SU-DHL-6 (cell line): ENCODE measurements at regions not wholly inside any gene's neighbourhood (a gene's known extent, or its start where the extent isn't known, plus 50 kb on each side); places are given as distances from the start of the nearest gene placed in this dataset.

Source experiments
- H2AFZ ChIP-seq: fragments of 200-600 bp; sonication (generic); 2 replicates; pipeline ENCODE4 v1.6.1; 2014; ENCODE audit warnings: low read depth, mild to moderate bottlenecking, moderate library complexity, mixed read lengths, antibody characterized with exemption, low read length; ENCODE audit not compliant: severe bottlenecking
- H3F3A ChIP-seq: fragments of 200-600 bp; shearing (Covaris generic); 2 replicates; pipeline ENCODE4 v1.6.0; 2016; ENCODE audit warnings: antibody characterized with exemption, mild to moderate bottlenecking; ENCODE audit not compliant: insufficient read depth
- H3K27ac ChIP-seq: fragments of 200-600 bp; sonication (generic); 2 replicates; pipeline ENCODE4 v1.5.1; 2016; ENCODE audit warnings: low read depth, mild to moderate bottlenecking, low read length, moderate library complexity, mixed read lengths
- H3K27me3 ChIP-seq: fragments of 200-600 bp; sonication (generic), shearing (Covaris generic); 2 replicates; pipeline ENCODE4 v1.6.0; 2014; ENCODE audit warnings: mild to moderate bottlenecking, low read length
- H3K36me3 ChIP-seq: fragments of 200-600 bp; sonication (generic); 2 replicates; pipeline ENCODE4 v1.6.1; 2014; ENCODE audit warnings: mild to moderate bottlenecking, low read length, mixed read lengths
- H3K4me2 ChIP-seq: fragments of 300-600, 200-600 bp; shearing (Covaris generic), sonication (generic); 2 replicates; pipeline ENCODE4 v1.6.0; 2014; ENCODE audit warnings: low read length, low read depth, mild to moderate bottlenecking; ENCODE audit not compliant: poor library complexity, severe bottlenecking
- H3K4me3 ChIP-seq: fragments of 200-600 bp; sonication (generic); 2 replicates; pipeline ENCODE4 v1.5.1; 2014; ENCODE audit warnings: antibody characterized with exemption, low read length, mild to moderate bottlenecking, mixed read lengths; ENCODE audit not compliant: insufficient read depth, poor library complexity, severe bottlenecking
- H3K79me2 ChIP-seq: fragments of 200-600 bp; sonication (generic); 2 replicates; pipeline ENCODE4 v1.6.1; 2014; ENCODE audit warnings: mild to moderate bottlenecking, low read length, moderate library complexity; ENCODE audit not compliant: insufficient read depth
- H3K9ac ChIP-seq: fragments of 200-600 bp; sonication (generic); 2 replicates; pipeline ENCODE4 v1.7.0; 2014; ENCODE audit warnings: mild to moderate bottlenecking, low read length
- H3K9me2 ChIP-seq: fragments of 200-600 bp; sonication (generic); replicated peaks from 2 replicates; pipeline ENCODE4 v1.6.1; 2014; ENCODE audit warnings: low read length; ENCODE audit not compliant: insufficient read depth
- H3K9me3 ChIP-seq: fragments of 200-600 bp; sonication (generic); 2 replicates; pipeline ENCODE4 v1.6.1; 2014; ENCODE audit warnings: low read length, mixed read lengths; ENCODE audit not compliant: insufficient read depth
- H4K20me1 ChIP-seq: fragments of 200-600 bp; sonication (generic); 2 replicates; pipeline ENCODE4 v1.6.1; 2014; ENCODE audit warnings: low read depth, mild to moderate bottlenecking, antibody characterized with exemption, low read length, moderate library complexity, mixed read lengths
- EZH2phosphoT487 ChIP-seq: fragments of 200-600 bp; sonication (generic), shearing (Covaris generic); conservative IDR thresholded peaks from 2 replicates; pipeline ENCODE4 v1.6.1; 2018; ENCODE audit warnings: mild to moderate bottlenecking, antibody characterized with exemption, low read length, moderate library complexity, mixed read lengths
- TF ChIP-seq, protein P1 (sequence below): fragments of 200-600 bp; sonication (generic); IDR thresholded peaks from one replicate; pipeline ENCODE4 v1.5.1; 2017; ENCODE audit warnings: antibody characterized with exemption, mild to moderate bottlenecking, low read length, moderate library complexity; ENCODE audit not compliant: insufficient read depth, poor library complexity, severe bottlenecking

DNA sequence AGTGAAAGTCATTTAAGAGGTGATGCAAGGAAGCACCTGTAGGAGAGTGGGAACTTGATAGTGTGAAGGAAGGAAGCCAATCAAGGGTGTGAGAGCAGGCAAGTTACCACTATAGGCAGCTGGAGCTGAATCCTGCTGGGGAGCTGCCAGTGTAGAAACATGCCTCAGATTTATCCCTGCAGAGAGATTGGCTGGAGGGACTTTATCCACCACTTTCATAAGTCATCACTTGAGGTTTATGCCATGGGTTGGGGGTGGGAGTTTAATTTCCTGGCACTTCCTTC lies 443.6 kb downstream of the PLPP3 start:
- Histone ChIP-seq H3F3A (no peaks in the 10 kb centered on the region), H3K9ac (no peak overlapping the region), H3K79me2 (no peaks in the 10 kb centered on the region), H3K27ac (no peak overlapping the region), H3K27me3 (no peaks in the 10 kb centered on the region), H4K20me1 (no peaks in the 10 kb centered on the region), H3K36me3 (no peaks in the 10 kb centered on the region), H3K9me2 (no peaks in the 10 kb centered on the region), H2AFZ (no peak overlapping the region), H3K4me2 (no peak overlapping the region), H3K4me3 (no peak overlapping the region), H3K9me3 (no peaks in the 10 kb centered on the region)
- TF ChIP-seq, protein P1, sequence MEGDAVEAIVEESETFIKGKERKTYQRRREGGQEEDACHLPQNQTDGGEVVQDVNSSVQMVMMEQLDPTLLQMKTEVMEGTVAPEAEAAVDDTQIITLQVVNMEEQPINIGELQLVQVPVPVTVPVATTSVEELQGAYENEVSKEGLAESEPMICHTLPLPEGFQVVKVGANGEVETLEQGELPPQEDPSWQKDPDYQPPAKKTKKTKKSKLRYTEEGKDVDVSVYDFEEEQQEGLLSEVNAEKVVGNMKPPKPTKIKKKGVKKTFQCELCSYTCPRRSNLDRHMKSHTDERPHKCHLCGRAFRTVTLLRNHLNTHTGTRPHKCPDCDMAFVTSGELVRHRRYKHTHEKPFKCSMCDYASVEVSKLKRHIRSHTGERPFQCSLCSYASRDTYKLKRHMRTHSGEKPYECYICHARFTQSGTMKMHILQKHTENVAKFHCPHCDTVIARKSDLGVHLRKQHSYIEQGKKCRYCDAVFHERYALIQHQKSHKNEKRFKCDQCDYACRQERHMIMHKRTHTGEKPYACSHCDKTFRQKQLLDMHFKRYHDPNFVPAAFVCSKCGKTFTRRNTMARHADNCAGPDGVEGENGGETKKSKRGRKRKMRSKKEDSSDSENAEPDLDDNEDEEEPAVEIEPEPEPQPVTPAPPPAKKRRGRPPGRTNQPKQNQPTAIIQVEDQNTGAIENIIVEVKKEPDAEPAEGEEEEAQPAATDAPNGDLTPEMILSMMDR: no peak
- no peak for TF ChIP-seq EZH2phosphoT487

DNA sequence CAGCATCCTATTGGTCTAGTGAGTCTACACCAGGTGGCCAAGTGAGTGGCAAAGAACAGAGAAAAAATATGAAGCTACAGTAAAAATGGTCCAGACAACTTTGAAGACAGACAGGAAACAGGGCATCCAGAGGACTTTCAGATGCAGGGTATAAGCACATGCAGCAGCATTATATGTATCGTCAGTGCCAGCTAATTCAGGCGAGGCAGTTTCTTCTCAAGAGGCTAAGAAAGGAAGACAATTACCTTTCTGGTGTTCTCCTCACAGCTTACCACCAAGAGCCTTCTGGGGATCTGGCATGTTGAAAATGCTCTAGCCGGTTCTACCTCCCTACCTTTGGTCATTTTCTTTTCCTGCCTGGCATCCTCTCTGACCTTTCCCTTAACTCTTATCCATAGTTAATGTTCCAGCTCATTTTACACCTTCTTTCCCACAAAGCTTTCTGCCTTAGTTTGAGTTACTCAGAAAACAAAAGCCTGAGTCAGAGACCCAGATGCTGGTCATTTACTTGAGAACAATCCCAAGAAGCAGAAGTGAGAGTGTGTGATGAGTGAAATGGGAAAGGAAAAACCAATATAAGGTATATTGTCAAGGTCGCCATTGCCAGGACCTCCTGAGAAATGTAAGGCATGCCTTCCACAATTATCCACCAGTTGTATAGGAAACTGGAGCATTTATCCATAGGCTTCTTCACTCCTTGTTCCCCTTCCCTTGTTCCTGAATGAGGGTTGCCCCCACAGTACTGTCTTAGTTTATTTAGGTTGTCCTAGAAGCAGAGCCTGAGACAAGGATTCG lies 444.1 kb downstream of the PLPP3 start:
- H3K4me3 ChIP-seq: no peak overlapping the region
- H3K36me3 ChIP-seq: no peaks in the 10 kb centered on the region
- H3K27me3 ChIP-seq: no peaks in the 10 kb centered on the region
- no peak overlapping the region for H3K4me2 ChIP-seq
- H2AFZ ChIP-seq: no peak overlapping the region
- H3K27ac ChIP-seq: no peak overlapping the region
- H3K9ac ChIP-seq: no peak overlapping the region
- H4K20me1 ChIP-seq: no peaks in the 10 kb centered on the region
- no peaks in the 10 kb centered on the region for H3F3A ChIP-seq
- H3K79me2 ChIP-seq: no peaks in the 10 kb centered on the region
- H3K9me2 ChIP-seq: no peaks in the 10 kb centered on the region
- no peaks in the 10 kb centered on the region for H3K9me3 ChIP-seq
- TF ChIP-seq, protein P1: no peak

DNA sequence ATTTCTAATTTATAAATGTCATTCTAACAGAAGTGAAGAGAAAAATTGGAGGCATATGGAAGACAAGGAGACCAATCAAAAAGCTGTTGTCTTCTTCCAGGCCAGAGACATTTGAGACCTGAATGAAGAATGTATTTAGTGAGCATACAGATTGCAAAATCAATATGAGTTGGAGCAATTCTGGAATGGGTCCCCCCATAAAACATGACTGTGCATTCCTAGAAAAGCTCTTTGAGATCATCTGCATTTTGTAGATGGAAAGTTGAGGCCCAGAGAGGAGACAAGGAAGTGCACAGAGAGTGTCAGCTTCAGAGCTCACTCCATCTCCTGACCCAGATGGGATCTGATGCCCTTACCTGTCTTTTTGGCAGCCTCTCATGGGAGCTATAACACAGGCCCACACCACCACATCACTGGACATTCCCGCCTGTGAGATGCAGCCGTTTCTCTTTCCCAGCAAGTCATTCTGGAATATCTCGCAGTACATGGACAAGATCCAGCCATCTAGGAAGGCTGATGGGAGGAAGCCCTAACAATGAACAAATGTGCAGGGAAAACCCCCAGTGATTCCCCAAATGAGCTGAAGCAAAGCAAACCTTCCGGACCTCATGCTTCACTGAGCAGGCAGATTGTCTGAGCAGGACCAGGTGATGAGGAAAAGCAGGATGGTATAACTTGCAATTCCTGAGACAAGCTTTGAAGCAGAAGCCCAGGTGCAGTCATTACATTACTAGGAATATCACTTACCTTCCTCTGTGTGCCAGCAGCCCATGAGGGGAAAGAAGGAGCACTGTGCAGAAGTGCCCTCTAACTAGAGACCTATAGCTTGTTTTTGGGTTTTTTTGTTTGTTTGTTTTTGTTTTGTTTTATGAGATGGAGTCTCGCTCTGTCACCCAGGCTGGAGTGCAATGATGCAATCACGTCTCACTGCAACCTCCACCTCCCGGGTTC lies 445.6 kb downstream of the PLPP3 start:
- Histone ChIP-seq H3F3A (no peaks in the 10 kb centered on the region), H2AFZ (no peak overlapping the region), H3K79me2 (no peaks in the 10 kb centered on the region), H4K20me1 (no peaks in the 10 kb centered on the region), H3K27me3 (no peaks in the 10 kb centered on the region), H3K9ac (no peak overlapping the region), H3K36me3 (no peaks in the 10 kb centered on the region), H3K4me2 (no peak overlapping the region), H3K9me3 (no peaks in the 10 kb centered on the region), H3K27ac (no peak overlapping the region), H3K4me3 (no peak overlapping the region), H3K9me2 (no peaks in the 10 kb centered on the region)
- TF ChIP-seq EZH2phosphoT487: no peak
- TF ChIP-seq, protein P1: no peak
